Skeletal muscle cell (primary cell): ENCODE measurements at regions not wholly inside any gene's neighbourhood (a gene's known extent, or its start where the extent isn't known, plus 50 kb on each side); places are given as distances from the start of the nearest gene placed in this dataset.

Experiments
- DNase-seq: peaks from one replicate; pipeline ENCODE4 v3.0.0-alpha.2; 2010; ENCODE audit warnings: low read depth
- H3K4me3 ChIP-seq: 2 replicates; pipeline ENCODE4 v1.5.1; 2011; ENCODE audit warnings: low read depth, mild to moderate bottlenecking, control low read depth, low read length, moderate library complexity

- H3K4me3 ChIP-seq, result no peak overlapping the region
- no peak for DNase-seq
Measured at GRCh38 chr1:88175120-88175630, 508.9 kb upstream of the PKN2 start.

DNA sequence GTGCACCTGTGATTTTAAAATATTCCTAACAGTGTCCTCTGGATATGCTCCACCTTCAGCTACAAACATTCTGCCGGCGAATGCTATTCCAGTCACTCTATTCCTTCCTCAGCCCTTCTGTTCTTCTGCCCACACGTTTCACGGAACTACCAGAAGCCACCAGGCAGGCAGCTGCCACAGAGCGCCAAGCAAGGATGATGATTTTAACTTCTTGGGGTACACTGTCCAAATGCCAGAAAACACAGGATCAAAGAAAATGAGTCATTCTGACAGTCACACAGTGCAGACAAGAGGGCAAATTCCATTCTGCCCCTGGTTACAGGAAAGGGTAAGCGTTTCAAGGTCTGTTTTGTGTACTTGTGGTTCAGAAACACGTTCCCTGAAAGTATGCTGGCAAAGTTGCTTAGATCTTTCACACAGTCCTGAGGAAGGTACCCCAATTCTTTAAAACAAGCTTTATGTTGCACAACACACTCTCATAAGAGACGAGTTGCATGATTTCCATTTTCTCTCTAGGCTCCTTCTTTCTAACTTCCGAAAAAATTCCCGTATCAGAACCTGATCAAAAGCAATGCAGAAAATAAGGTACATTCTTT lies 508.3 kb upstream of the PKN2 start:
- DNase-seq, result peak; percentile 30
- H3K4me3 ChIP-seq, result no peak overlapping the region

GRCh38 chr1:88179943-88180342 lies 504.1 kb upstream of the PKN2 start:
- DNase-seq, result no peak
- H3K4me3 ChIP-seq, result no peak overlapping the region

DNA sequence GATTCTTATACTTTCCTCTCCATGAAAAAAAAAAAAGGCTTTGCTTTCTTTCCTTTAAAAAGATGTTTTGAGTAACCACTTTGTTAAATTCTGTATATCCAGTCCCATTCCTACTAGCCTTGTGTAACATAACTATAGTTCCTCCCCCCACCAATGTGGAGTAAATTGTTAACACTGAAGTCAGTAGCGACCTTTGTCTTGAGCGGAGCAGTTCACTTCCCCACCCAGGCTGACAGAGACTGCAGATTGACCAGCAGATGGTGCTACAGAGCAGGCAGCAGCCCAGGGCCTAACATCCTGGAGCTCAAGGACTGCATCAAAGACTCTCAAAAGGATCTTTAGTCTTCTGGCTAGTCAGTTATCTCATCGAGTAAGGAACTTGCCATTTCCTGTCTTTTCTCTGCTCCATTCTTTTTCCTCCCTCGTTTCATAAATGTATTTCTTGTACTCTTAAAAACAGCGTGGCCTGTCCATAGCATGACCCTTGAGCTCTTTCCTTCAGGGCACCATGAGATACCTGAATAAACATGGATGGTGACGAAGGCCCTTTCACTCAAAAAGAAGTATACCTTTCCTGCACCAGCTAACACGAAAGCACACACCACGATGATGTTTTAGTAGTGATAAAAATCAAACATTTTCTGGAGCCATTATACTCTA lies 503.5 kb upstream of the PKN2 start:
- H3K4me3 ChIP-seq, result no peak overlapping the region
- DNase-seq, result peak; percentile 53

- DNase-seq, result no peak
- no peak overlapping the region for H3K4me3 ChIP-seq
Measured at GRCh38 chr1:88186911-88187310, 497.2 kb upstream of the PKN2 start.

DNA sequence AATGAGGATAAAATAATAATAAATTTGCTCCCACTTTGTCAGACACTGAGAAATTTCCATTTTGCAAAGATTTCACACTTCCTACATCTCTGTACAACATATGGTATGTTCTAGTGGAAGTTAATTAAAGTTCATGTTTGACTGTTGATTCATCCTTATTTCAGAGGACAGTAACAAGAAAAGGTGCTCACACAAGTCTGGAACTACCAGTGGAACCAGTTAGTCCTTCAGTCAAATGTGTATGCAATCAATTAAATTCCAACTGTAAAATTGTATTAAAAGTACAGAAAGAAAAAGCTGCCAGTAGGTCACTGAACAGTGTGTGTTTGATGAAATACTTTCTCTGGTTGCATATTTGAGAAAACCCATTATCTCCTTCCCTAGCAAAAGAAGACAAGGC lies 496.0 kb upstream of the PKN2 start:
- DNase-seq, result no peak
- H3K4me3 ChIP-seq, result no peak overlapping the region

DNA sequence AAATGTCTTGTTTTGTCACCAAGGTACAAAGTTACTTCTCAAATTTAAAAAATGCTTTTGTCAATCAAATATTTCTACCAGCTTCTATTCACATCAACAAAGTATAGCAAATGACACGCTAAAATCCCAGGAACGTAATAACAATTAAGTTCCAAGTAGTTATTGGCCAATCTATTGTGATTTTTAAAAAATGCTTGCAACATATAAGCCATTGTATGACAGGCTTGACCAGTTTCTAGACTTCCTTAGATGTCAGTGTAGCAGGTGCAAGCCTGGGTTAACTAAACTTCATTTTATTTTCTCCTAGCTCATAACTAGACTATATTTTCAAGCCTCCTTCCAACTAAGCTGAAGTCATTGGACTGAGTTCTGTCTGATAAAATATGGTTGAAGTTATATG lies 494.5 kb upstream of the PKN2 start:
- H3K4me3 ChIP-seq, result no peak overlapping the region
- DNase-seq, result no peak

GRCh38 chr1:88191917-88192316 lies 492.2 kb upstream of the PKN2 start:
- H3K4me3 ChIP-seq, result no peak overlapping the region

DNA sequence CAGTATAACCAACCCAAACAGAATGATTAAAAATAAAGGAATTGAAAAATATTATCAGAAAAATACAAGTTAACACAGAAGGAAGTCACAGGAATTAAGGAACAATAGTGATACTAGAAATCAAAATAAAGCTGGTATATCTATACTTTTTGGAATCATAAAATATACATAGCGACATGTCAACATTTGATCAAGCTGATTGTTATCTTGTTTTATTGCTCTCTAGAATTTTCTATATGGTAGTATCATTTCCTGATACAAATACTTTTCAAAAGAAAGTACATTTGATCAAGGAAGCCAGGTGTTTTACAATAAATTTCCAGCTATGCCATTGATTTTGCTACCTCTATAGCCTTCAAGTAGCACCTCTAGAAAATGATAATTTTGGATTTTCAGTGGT lies 489.5 kb upstream of the PKN2 start:
- DNase-seq, result no peak
- H3K4me3 ChIP-seq, result no peak overlapping the region

More at GRCh38 chr1:88191917-88192316, 492.2 kb upstream of the PKN2 start:
- no peak for DNase-seq

DNA sequence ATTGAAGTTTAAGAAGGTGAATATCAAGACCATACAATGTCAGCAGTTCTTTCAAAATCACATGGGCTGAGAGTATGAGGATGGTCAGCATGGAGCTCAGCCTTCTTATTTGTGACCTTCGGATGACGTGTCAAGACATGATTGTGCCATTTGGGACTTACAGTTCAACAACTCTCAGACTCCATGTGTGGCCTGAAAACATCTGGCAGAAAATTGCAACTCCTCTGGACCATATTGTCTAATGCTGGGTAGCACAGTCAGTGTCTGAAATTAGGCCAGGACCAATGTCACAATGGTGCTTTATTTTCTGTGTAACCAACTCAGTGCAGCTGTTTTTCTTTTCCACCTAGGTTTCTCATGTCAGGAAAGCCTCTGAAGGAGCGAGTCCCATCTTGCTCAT lies 483.5 kb upstream of the PKN2 start:
- no peak overlapping the region for H3K4me3 ChIP-seq
- DNase-seq, result no peak

DNA sequence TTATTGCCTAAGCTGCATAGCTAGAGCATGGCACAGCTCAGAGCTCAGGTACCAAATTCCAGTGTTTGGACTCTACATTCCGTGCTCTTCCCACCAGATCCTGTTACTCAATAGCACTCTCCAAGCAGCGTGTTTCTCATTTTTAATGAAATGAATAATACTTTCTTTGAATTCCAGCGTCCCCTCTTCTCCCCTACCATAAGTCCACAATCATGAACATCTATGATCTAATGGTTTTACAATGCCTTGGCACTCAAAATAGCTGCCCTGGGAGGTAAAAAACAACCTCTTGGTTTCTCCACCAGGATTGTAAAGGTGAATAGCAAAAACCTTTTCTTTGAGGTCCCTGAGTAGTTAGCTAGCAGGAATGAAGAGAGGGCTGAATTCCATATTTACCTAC lies 480.0 kb upstream of the PKN2 start:
- no peak for DNase-seq
- no peak overlapping the region for H3K4me3 ChIP-seq

GRCh38 chr1:88204612-88205167 lies 479.4 kb upstream of the PKN2 start:
- no peak for DNase-seq
- H3K4me3 ChIP-seq, result no peak overlapping the region

GRCh38 chr1:88208389-88208788 lies 475.7 kb upstream of the PKN2 start:
- no peak for DNase-seq
- H3K4me3 ChIP-seq, result no peak overlapping the region

DNA sequence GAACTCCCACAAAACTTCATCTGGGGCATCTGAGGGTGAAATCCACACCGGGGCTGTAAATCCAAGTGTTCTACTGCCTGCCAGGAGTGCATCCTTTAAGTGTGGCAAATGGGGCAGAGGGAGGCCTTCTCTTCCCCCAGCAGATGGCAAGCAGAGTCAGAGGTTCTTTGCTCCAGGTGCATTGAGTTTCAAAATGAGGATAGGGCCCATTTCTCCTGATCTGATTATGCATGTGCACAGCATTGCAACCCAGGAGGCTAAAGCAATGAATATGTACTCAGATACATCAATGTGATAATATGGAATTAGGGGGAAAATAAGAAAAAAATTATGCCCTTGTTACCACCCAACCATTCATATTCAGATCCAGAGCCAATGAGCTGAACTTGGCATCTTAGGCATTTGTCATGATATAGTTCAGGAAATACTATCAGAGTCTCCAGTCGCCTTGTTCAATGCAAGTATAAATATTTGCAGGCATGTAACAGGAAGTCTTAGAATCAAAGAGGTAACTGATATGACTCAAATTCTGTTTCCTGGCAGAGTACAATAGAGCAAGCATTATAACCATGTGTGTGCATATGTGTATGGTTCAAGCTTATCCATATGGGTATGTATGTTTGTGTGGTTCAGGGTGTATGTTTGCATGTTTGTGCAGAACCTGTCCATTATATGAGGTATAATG lies 473.8 kb upstream of the PKN2 start:
- H3K4me3 ChIP-seq, result no peak overlapping the region
- DNase-seq, result no peak

DNA sequence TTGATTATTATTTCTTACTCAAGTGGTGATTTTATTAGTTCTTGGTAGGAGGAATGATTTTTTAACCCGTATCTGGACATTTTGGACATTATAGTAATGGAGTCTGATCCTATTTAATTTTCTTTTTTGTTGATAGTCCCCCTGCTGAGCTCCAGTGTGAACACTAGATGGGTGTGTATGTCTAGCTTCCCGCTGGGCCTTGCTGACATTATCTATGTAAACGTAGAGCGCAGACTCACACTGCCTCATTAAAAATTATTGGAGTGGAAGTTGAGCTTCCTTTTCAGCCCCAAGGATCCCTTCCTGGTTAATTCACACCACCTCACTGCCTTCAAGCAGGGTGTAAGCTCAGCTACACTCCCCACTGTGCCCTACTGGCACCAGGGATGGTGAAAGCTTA lies 467.6 kb upstream of the PKN2 start:
- H3K4me3 ChIP-seq, result no peak overlapping the region
- no peak for DNase-seq

- no peak overlapping the region for H3K4me3 ChIP-seq
- no peak for DNase-seq
Measured at GRCh38 chr1:88217386-88217785, 466.7 kb upstream of the PKN2 start.

DNA sequence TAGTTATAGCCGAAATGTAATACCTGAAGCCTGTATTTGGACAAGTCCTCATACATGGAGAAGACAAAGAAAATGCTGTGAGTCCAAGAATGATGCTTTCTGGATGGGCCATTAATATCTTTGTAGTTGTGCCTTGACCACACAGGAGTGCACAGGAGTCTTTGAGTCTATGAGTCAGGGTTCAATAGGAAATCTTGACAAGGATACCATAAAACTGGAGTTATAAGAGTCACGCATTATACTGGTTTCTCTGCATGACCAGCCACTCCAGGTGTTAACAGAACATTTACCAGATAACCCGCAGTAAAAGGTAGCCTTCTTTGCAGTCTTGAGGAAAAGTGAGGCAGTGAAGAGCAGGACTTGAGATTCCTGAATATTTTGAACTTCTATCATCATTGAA lies 464.6 kb upstream of the PKN2 start:
- no peak overlapping the region for H3K4me3 ChIP-seq
- DNase-seq, result no peak

DNA sequence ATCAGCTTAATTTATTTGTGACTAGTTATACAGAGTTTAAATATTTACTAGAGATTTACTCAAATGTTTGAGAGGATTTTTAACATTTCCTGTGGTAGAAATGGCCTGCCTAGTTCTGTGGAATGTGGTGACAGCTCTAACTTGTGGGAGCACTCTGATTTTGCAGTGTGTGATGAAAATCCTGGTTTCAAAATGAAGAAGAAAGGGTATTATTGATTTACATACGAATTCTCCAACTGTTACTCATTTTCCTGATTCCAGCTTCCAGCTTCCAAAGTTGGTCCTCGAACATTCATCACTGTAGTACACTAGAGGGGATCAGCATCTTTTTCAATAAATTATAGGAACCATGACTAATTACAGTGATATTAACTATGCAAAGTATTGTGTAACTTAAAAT lies 462.7 kb upstream of the PKN2 start:
- no peak overlapping the region for H3K4me3 ChIP-seq
- peak; percentile 29 for DNase-seq

- H3K4me3 ChIP-seq, result no peak overlapping the region
- no peak for DNase-seq
Measured at GRCh38 chr1:88224906-88225305, 459.2 kb upstream of the PKN2 start.

DNA sequence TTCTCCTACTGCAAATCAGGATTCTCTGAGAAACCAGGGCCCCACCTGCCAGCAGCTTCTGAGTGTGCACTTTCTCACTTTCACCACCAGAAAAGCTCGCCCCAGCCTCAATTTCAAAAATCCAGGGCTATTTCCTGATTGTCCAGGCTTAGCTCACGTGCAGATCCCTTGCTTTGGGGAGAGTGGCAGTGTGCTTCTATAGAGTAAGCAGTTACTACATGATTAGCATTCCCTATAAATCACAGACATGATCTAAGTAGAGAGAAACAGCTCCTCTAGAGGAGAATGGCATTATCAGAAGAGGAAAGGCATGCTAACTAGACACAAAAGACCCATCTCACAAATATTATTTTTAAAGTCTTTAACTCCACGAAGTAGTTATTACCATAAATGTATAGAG lies 456.0 kb upstream of the PKN2 start:
- DNase-seq, result no peak

DNA sequence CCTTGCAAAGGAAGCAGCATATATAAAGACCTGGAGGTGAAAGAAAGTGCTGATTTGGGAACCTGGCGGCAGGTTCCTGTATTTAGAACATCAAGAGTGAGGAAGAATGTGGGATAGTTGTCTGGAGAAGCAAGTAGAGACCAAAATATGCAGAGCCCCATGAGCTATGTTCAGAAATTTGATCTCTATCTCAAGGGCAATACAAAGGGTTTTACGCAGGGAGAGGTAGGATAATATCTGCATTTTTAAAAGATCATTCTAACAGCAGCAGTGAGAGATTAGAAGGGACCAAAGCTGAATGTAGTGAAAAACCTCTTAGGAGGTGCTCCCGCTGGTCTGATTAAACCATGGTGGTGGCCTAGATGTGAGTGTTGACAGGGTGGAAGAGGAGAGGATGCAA lies 453.9 kb upstream of the PKN2 start:
- H3K4me3 ChIP-seq, result no peak overlapping the region
- no peak for DNase-seq

More for the DNA sequence above, 456.0 kb upstream of the PKN2 start:
- H3K4me3 ChIP-seq, result no peak overlapping the region
